HFF-Myc (cell line): ENCODE measurements at regions not wholly inside any gene's neighbourhood (a gene's known extent, or its start where the extent isn't known, plus 50 kb on each side); places are given as distances from the start of the nearest gene placed in this dataset.

Experiments
- DNase-seq: peaks from one replicate; pipeline ENCODE4 v3.0.0-alpha.2; 2011; ENCODE audit warnings: low read depth; ENCODE audit errors: extremely low read depth
- H3K4me3 ChIP-seq: replicated peaks from 2 replicates; pipeline ENCODE4 v1.5.1; 2011; ENCODE audit warnings: low read depth, mild to moderate bottlenecking, control low read depth, low read length
- CTCF ChIP-seq: IDR thresholded peaks from 2 replicates; pipeline ENCODE4 v1.5.1; 2012; ENCODE audit warnings: mild to moderate bottlenecking, low read depth, low read length, control low read depth; ENCODE audit errors: missing control alignments

- TF ChIP-seq CTCF, result no peak
- no peak for DNase-seq
Observed at GRCh38 chr6:104630955-104631354, 228.8 kb downstream of the HACE1 start.

GRCh38 chr6:104630522-104630921, 229.2 kb downstream of the HACE1 start:
- no peak for DNase-seq
- no peak for TF ChIP-seq CTCF
- no peak overlapping the region for H3K4me3 ChIP-seq

More at GRCh38 chr6:104630955-104631354, 228.8 kb downstream of the HACE1 start:
- no peak overlapping the region for H3K4me3 ChIP-seq

GRCh38 chr6:104629826-104630225, 229.9 kb downstream of the HACE1 start:
- TF ChIP-seq CTCF, result no peak

GRCh38 chr6:104625536-104625935, 234.2 kb downstream of the HACE1 start:
- peak; percentile 74 for DNase-seq
- H3K4me3 ChIP-seq, result no peak overlapping the region
- TF ChIP-seq CTCF, result no peak

More at GRCh38 chr6:104629826-104630225, 229.9 kb downstream of the HACE1 start:
- DNase-seq, result no peak
- H3K4me3 ChIP-seq, result no peak overlapping the region

GRCh38 chr6:104623052-104623690, 236.5 kb downstream of the HACE1 start:
- DNase-seq, result no peak
- H3K4me3 ChIP-seq, result no peak overlapping the region
- TF ChIP-seq CTCF, result no peak

GRCh38 chr6:104621396-104621795, 238.3 kb downstream of the HACE1 start:
- no peak for DNase-seq
- TF ChIP-seq CTCF, result no peak
- no peak overlapping the region for H3K4me3 ChIP-seq

GRCh38 chr6:104617591-104617990, 242.1 kb downstream of the HACE1 start:
- no peak for TF ChIP-seq CTCF
- no peak overlapping the region for H3K4me3 ChIP-seq
- DNase-seq, result no peak
